GM19468 (cell line): ENCODE measurements at regions not wholly inside any gene's neighbourhood (a gene's known extent, or its start where the extent isn't known, plus 50 kb on each side); places are given as distances from the start of the nearest gene placed in this dataset.

ENCODE experiments used
- ATAC-seq: cut with Tn5 transposase; IDR thresholded peaks from one replicate; pipeline ENCODE4 v1.9.1; 2021; ENCODE audit warnings: mild to moderate bottlenecking, moderate library complexity, moderate number of reproducible peaks; ENCODE audit not compliant: unreplicated experiment; ENCODE audit errors: extremely low read depth

DNA sequence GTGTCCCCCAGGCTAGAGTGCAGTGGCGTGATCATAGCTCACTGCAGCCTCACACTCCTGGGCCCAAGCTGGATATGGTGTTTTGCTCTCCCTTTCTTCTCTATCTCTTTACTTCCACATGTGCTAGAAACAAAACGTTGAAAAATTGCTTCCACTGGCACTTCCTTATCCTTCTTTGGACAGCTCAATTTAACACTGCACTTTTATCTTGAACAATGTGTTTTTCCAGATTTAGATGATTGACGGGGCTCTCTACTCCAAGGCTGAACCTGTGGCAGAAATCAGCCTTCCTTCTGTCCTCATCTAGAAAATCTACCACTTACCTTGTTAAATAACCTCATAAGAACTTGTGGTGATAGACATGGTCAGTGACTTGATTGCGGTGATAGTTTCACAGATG, 165.1 kb downstream of the DAD1 start:
- no peak for ATAC-seq

GRCh38 chr14:22422238-22422637, 166.8 kb downstream of the DAD1 start:
- ATAC-seq: no peak

- no peak for ATAC-seq
Measured at GRCh38 chr14:22420598-22421186, 168.3 kb downstream of the DAD1 start.

GRCh38 chr14:22419620-22420019, 169.4 kb downstream of the DAD1 start:
- ATAC-seq: no peak

- no peak for ATAC-seq
Measured at GRCh38 chr14:22418631-22419030, 170.4 kb downstream of the DAD1 start.

GRCh38 chr14:22417914-22418313, 171.1 kb downstream of the DAD1 start:
- no peak for ATAC-seq

DNA sequence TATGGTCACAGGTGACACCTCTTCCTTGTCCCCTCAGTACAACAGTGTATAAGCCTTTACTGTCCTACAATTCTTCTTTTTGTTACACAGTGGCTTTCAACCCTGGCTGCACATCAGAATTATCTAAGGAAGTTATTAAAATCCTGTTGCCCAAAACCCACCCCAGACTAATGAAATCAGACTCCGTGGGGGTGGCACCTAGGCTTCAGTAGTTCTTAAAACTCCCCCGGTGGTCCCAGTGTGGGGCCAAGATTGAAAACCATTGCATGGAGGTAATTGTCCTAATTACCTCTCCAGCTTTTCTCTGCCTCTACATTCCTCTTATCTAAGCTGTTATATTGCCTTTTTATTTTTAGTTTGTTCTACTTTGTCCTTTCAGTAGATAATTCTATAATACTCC, 172.8 kb downstream of the DAD1 start:
- no peak for ATAC-seq

- ATAC-seq: no peak
Measured at GRCh38 chr14:22415605-22415959, 173.4 kb downstream of the DAD1 start.

DNA sequence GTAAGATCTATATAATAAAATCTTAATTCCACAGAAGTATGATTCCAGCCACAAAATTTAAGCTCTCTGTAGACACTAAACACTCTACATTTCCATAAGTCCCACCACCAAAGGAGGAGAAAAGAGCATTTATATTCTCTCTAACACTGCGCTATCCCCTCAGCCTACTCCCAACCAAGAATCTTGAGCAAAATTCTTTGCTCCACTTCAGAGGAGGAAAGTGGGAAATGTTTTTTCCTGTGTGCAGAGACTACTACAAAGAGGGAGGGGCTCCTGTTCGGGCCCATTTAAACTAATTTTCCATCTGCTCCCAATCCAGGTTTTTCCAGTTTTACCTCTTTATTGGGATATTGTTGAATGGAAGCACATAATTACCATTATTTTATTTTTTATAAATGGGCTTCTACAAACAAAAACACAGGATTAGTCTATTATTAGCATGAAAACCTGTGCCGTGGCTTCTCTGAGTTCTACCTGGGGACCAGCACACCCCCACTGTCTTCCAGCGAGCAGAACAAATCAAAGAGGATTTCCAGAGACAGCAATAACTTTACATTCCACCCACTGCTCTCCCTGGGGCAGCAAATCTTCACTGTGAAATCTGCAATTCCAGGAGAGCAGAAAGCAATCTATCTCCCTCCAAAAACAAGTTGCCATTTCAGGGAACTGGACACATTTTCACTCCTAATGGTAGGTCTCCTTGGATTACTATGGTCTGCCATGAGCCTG, 174.0 kb downstream of the DAD1 start:
- ATAC-seq: no peak

GRCh38 chr14:22412926-22413411, 176.1 kb downstream of the DAD1 start:
- ATAC-seq: no peak

- no peak for ATAC-seq
Measured at GRCh38 chr14:22411398-22412055, 177.5 kb downstream of the DAD1 start.

- ATAC-seq: no peak
Measured at GRCh38 chr14:22410497-22410896, 178.5 kb downstream of the DAD1 start.

- ATAC-seq: no peak
Measured at GRCh38 chr14:22409006-22409405, 180.0 kb downstream of the DAD1 start.

GRCh38 chr14:22408547-22408946, 180.5 kb downstream of the DAD1 start:
- ATAC-seq: no peak

DNA sequence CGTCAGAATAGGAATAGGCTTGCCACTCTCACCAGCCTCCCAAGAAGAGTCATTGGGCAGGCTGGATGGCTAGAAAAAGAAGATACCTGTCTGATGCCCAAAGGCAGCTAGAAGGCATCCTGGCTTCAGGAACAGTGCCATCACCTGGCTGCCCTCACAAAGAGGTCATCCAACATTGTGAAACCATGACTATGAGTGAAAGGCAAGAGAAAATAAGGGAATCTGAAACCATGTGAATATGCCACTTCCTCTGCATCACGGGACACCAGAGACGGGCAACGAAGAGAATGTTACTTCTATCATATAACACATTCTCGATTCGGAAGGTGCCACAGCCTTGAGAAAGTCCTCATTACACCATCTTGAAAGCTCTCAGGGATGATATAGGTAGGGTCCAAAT, 182.0 kb downstream of the DAD1 start:
- ATAC-seq: no peak

DNA sequence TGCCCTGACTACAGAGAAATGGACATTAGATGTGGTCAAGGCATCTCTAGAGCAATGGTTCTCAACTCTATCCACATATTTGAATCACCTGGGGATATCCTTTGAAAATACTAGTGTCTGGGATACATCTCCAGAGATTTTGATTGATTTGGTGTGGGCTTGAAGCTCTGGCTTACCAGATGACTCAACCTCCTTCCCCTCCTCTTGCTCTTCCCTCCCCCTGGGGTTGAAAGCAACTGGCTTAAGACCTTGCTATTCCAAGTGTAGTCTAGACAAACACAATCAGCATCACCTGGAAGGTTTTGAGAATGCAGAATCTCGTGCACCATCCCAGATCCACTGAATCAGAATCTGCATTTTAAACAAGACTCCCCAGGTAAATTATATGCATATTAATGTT, 183.8 kb downstream of the DAD1 start:
- no peak for ATAC-seq

- ATAC-seq: no peak
Measured at GRCh38 chr14:22403296-22403695, 185.7 kb downstream of the DAD1 start.

- no peak for ATAC-seq
Measured at GRCh38 chr14:22400655-22401259, 188.3 kb downstream of the DAD1 start.

GRCh38 chr14:22399776-22400175, 189.2 kb downstream of the DAD1 start:
- ATAC-seq: no peak

GRCh38 chr14:22397221-22397737, 191.7 kb downstream of the DAD1 start:
- ATAC-seq: no peak

GRCh38 chr14:22395803-22396202, 193.2 kb downstream of the DAD1 start:
- ATAC-seq: no peak
